Neuronal stem cell (in vitro differentiated cells): ENCODE measurements at regions not wholly inside any gene's neighbourhood (a gene's known extent, or its start where the extent isn't known, plus 50 kb on each side); places are given as distances from the start of the nearest gene placed in this dataset.

Experiments used
- DNase-seq: peaks from one replicate; pipeline ENCODE4 v3.0.0-alpha.2; 2013; ENCODE audit warnings: low spot score
- H2AFZ ChIP-seq: one replicate; pipeline ENCODE4 v1.6.1; 2013; ENCODE audit warnings: mild to moderate bottlenecking, low read length, inconsistent platforms
- H2AK5ac ChIP-seq: 2 replicates; pipeline ENCODE4 v1.6.1; 2013; ENCODE audit warnings: low read depth, mild to moderate bottlenecking, inconsistent platforms, low read length, moderate library complexity, mixed read lengths
- H2BK120ac ChIP-seq: 2 replicates; pipeline ENCODE4 v1.6.1; 2013; ENCODE audit warnings: low read depth, mild to moderate bottlenecking, inconsistent platforms, low read length, moderate library complexity, mixed read lengths
- H2BK12ac ChIP-seq: one replicate; pipeline ENCODE4 v1.6.1; 2013; ENCODE audit warnings: low read length, inconsistent platforms
- H2BK15ac ChIP-seq: 2 replicates; pipeline ENCODE4 v1.6.1; 2013; ENCODE audit warnings: mild to moderate bottlenecking, low read length, inconsistent platforms, mixed read lengths
- H2BK5ac ChIP-seq: one replicate; pipeline ENCODE4 v1.6.1; 2013; ENCODE audit warnings: inconsistent platforms, mild to moderate bottlenecking, low read length, moderate library complexity
- H3K14ac ChIP-seq: one replicate; pipeline ENCODE4 v1.6.1; 2013; ENCODE audit warnings: low read length, inconsistent platforms
- H3K18ac ChIP-seq: 2 replicates; pipeline ENCODE4 v1.6.1; 2013; ENCODE audit warnings: low read length, inconsistent platforms
- H3K23ac ChIP-seq: 2 replicates; pipeline ENCODE4 v1.6.1; 2013; ENCODE audit warnings: low read depth, mild to moderate bottlenecking, mixed read lengths, low read length, inconsistent platforms; ENCODE audit not compliant: poor library complexity
- H3K27ac ChIP-seq: replicated peaks from 3 replicates; pipeline ENCODE4 v1.5.1; 2013; ENCODE audit warnings: low read length, inconsistent platforms
- H3K27me3 ChIP-seq, 3 experiments: 2 replicates each; pipeline ENCODE4 v1.6.1; 2013; ENCODE audit warnings: low read length in 3 of 3, mild to moderate bottlenecking in 2 of 3, inconsistent platforms in 1 of 3, low read depth in 1 of 3, mixed read lengths in 1 of 3, moderate library complexity in 1 of 3; ENCODE audit not compliant: control insufficient read depth in 3 of 3, insufficient read depth in 3 of 3
- H3K36me3 ChIP-seq, 2 donors: replicated peaks in 1 of 2; 2 replicates each; pipeline ENCODE4 v1.6.1; 2013; ENCODE audit warnings: low read length in 2 of 2; ENCODE audit not compliant: control insufficient read depth in 2 of 2, insufficient read depth in 2 of 2
- H3K4ac ChIP-seq: 2 replicates; pipeline ENCODE4 v1.6.1; 2013; ENCODE audit warnings: inconsistent platforms, mild to moderate bottlenecking, low read length, moderate library complexity
- H3K4me1 ChIP-seq, 2 donors: 1 replicate in 1 of 2; 2 replicates in 1 of 2; pipeline ENCODE4 v1.6.1; 2013; ENCODE audit warnings: low read length in 2 of 2, low read depth in 1 of 2; ENCODE audit not compliant: control insufficient read depth in 2 of 2, insufficient read depth in 1 of 2
- H3K4me2 ChIP-seq: one replicate; pipeline ENCODE4 v1.6.1; 2013; ENCODE audit warnings: mild to moderate bottlenecking, low read length, inconsistent platforms; ENCODE audit not compliant: insufficient read depth, poor library complexity, severe bottlenecking
- H3K4me3 ChIP-seq, 2 donors: 2 replicates each; pipeline ENCODE4 v1.5.1; 2013; ENCODE audit warnings: low read length in 2 of 2, mild to moderate bottlenecking in 2 of 2, inconsistent platforms in 1 of 2, moderate library complexity in 1 of 2
- H3K79me1 ChIP-seq: one replicate; pipeline ENCODE4 v1.6.1; 2013; ENCODE audit warnings: low read depth, mild to moderate bottlenecking, inconsistent platforms, low read length, moderate library complexity
- H3K9ac ChIP-seq: one replicate; pipeline ENCODE4 v1.6.1; 2013; ENCODE audit warnings: mild to moderate bottlenecking, low read depth, low read length, inconsistent platforms; ENCODE audit not compliant: poor library complexity
- H3K9me3 ChIP-seq, 2 donors: replicated peaks in 1 of 2; 2 replicates each; pipeline versions ENCODE3 to v1.6.1; 2013; ENCODE audit warnings: low read length in 2 of 2, mild to moderate bottlenecking in 2 of 2, inconsistent platforms in 1 of 2, low read depth in 1 of 2, mixed read lengths in 1 of 2, moderate library complexity in 1 of 2; ENCODE audit not compliant: control insufficient read depth in 2 of 2, insufficient read depth in 1 of 2
- H4K8ac ChIP-seq: one replicate; pipeline ENCODE4 v1.6.1; 2013; ENCODE audit warnings: low read depth, mild to moderate bottlenecking, inconsistent platforms, low read length, moderate library complexity
- H4K91ac ChIP-seq: one replicate; pipeline ENCODE4 v1.6.1; 2013; ENCODE audit warnings: low read length, low read depth, mild to moderate bottlenecking, inconsistent platforms; ENCODE audit not compliant: poor library complexity
- WGBS, 2 donors: extraction: QIAGEN DNeasy Blood & Tissue Kit; methylation state at CpG; one replicate each; pipeline ENCODE4 v1.1.7; 2013; ENCODE audit warnings: missing lambda C conversion rate in 2 of 2, mixed read lengths in 1 of 2; ENCODE audit not compliant: insufficient read length in 2 of 2, insufficient replicate concordance in 1 of 2; ENCODE audit errors: extremely low coverage in 2 of 2; 5-methylcytosine and 5-hydroxymethylcytosine counted together

DNA sequence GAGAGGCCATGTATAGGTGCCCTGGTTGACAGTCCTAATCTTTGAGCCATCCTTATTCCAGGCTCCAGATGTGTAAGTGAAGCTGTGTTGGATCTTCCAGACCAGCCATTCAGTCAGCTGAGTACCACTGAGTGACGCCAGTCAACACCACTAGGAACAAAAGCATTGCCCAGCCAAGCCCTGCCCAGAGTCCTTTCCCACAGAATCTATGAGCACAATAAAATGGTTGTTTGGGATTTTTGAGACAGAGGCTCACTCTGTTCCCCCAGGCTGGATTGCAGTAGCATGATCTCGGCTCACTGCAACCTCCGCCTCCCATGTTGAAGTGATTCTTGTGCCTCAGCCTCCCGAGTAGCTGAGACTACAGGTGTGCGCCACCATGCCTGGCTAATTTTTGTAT lies 262.5 kb downstream of the BCOR start:
- no peak overlapping the region for H3K4me3 ChIP-seq
- no peaks in the 10 kb centered on the region for H3K79me1 ChIP-seq
- no peak overlapping the region for H3K23ac ChIP-seq
- no peak overlapping the region for H4K8ac ChIP-seq
- H4K91ac ChIP-seq, result no peak overlapping the region
- no peaks in the 10 kb centered on the region for H3K36me3 ChIP-seq
- no peak overlapping the region for H3K4ac ChIP-seq
- H2AK5ac ChIP-seq, result no peak overlapping the region
- no peak overlapping the region for H2BK12ac ChIP-seq
- no peak overlapping the region for H3K9ac ChIP-seq
- no peak overlapping the region for H2AFZ ChIP-seq
- H3K27me3 ChIP-seq, result peaks cover 0 to 7% (median 0%) of the 10 kb centered on the region in 3 experiments
- peaks cover 0 to 5% of the 10 kb centered on the region in 2 donors for H3K4me1 ChIP-seq
- no peak overlapping the region for H2BK15ac ChIP-seq
- no peak overlapping the region for H2BK120ac ChIP-seq
- no CpG with 5 or more reads among the region's 5 CpGs for WGBS, 2 donors
- DNase-seq, result no peak
- H3K18ac ChIP-seq, result no peak overlapping the region
- H2BK5ac ChIP-seq, result no peak overlapping the region
- H3K14ac ChIP-seq, result no peak overlapping the region
- H3K4me2 ChIP-seq, result no peak overlapping the region
- H3K9me3 ChIP-seq, result no peaks in the 10 kb centered on the region
- no peak overlapping the region for H3K27ac ChIP-seq

GRCh38 chrX:39835776-39836175 lies 262.0 kb downstream of the BCOR start:
- Histone ChIP-seq H2BK15ac (no peak overlapping the region), H3K4me1 (peaks cover 0 to 5% of the 10 kb centered on the region in 2 donors), H4K8ac (no peak overlapping the region), H3K9ac (no peak overlapping the region), H2BK120ac (no peak overlapping the region), H2AK5ac (no peak overlapping the region), H3K27me3 (peaks cover 0 to 7% (median 0%) of the 10 kb centered on the region in 3 experiments), H3K79me1 (no peaks in the 10 kb centered on the region), H2BK12ac (no peak overlapping the region), H3K9me3 (no peaks in the 10 kb centered on the region), H4K91ac (no peak overlapping the region), H3K36me3 (no peaks in the 10 kb centered on the region), H3K14ac (no peak overlapping the region), H3K18ac (no peak overlapping the region), H2AFZ (no peak overlapping the region), H3K23ac (no peak overlapping the region), H3K4me3 (no peak overlapping the region), H2BK5ac (no peak overlapping the region), H3K4ac (no peak overlapping the region), H3K27ac (no peak overlapping the region), H3K4me2 (no peak overlapping the region)
- no CpG with 5 or more reads among the region's 1 CpG for WGBS, 2 donors
- DNase-seq, result no peak

- Histone ChIP-seq H2AK5ac (no peak overlapping the region), H3K27me3 (peaks cover 0 to 7% (median 0%) of the 10 kb centered on the region in 3 experiments), H2BK12ac (no peak overlapping the region), H3K4me1 (peaks cover 6 to 7% of the 10 kb centered on the region in 2 donors), H3K23ac (no peak overlapping the region), H3K4me3 (no peak overlapping the region), H2BK5ac (no peak overlapping the region), H3K18ac (no peak overlapping the region), H3K9me3 (no peaks in the 10 kb centered on the region), H4K8ac (no peak overlapping the region), H3K4ac (no peak overlapping the region), H3K36me3 (no peaks in the 10 kb centered on the region), H3K27ac (no peak overlapping the region), H3K79me1 (no peaks in the 10 kb centered on the region), H3K4me2 (no peak overlapping the region), H2BK15ac (no peak overlapping the region), H2BK120ac (no peak overlapping the region), H4K91ac (no peak overlapping the region), H3K9ac (peak overlapping the region; percentile 0), H3K14ac (no peak overlapping the region), H2AFZ (peak overlapping the region; percentile 35)
- WGBS, 2 donors, result no CpG with 5 or more reads among the region's 8 CpGs
- DNase-seq, result no peak
Measured at GRCh38 chrX:39836802-39837420, 260.8 kb downstream of the BCOR start.

- Histone ChIP-seq H3K18ac (peak overlapping the region; percentile 13), H4K8ac (no peak overlapping the region), H3K36me3 (no peaks in the 10 kb centered on the region), H3K14ac (no peak overlapping the region), H3K4me1 (peaks cover 7% of the 10 kb centered on the region in 2 donors), H2BK15ac (no peak overlapping the region), H3K9me3 (no peaks in the 10 kb centered on the region), H2BK120ac (no peak overlapping the region), H3K9ac (no peak overlapping the region), H3K79me1 (no peaks in the 10 kb centered on the region), H3K23ac (no peak overlapping the region), H3K4me2 (no peak overlapping the region), H3K27me3 (peaks cover 0 to 7% (median 0%) of the 10 kb centered on the region in 3 experiments), H2AFZ (no peak overlapping the region), H2AK5ac (no peak overlapping the region), H2BK5ac (no peak overlapping the region), H3K4me3 (peak overlapping the region in 1 of 2 donors; percentile 50), H3K27ac (no peak overlapping the region), H4K91ac (no peak overlapping the region), H2BK12ac (no peak overlapping the region), H3K4ac (no peak overlapping the region)
- no peak for DNase-seq
- WGBS, 2 donors, result no CpG with 5 or more reads among the region's 2 CpGs
Measured at GRCh38 chrX:39837688-39838087, 260.1 kb downstream of the BCOR start.
